Keratinocyte (primary cell): ENCODE measurements at regions not wholly inside any gene's neighbourhood (a gene's known extent, or its start where the extent isn't known, plus 50 kb on each side); places are given as distances from the start of the nearest gene placed in this dataset.
"Not testable (repeated sequence)": the region's sequence is repeated elsewhere in the genome, so short reads cannot be mapped to it uniquely, and the experiment has no call there.

Source experiments
- CTCF ChIP-seq, 3 experiments: IDR thresholded peaks in 1 of 3; conservative IDR thresholded peaks in 1 of 3; optimal IDR thresholded peaks in 1 of 3; 2 replicates in 2 of 3; 3 replicates in 1 of 3; pipeline versions ENCODE3 to v1.5.1; 2011; ENCODE audit warnings: low read length in 3 of 3, mild to moderate bottlenecking in 3 of 3, moderate library complexity in 2 of 3, control low read depth in 1 of 3, inconsistent platforms in 1 of 3; ENCODE audit not compliant: insufficient read depth in 2 of 3; ENCODE audit errors: extremely low read depth in 1 of 3
- EZH2 ChIP-seq: IDR thresholded peaks from one replicate; pipeline ENCODE4 v1.6.1; 2012; ENCODE audit warnings: inconsistent platforms, mild to moderate bottlenecking, low read length, moderate library complexity

GRCh38 chr2:31757351-31757750 is 176.6 kb upstream of the SRD5A2 start:
- TF ChIP-seq CTCF (optimal IDR thresholded peaks at IDR 0.05 in 1 of 3, IDR thresholded peaks at IDR 0.05 in 1 of 3, conservative IDR thresholded peaks at IDR 0.05 in 1 of 3; ENCODE audit: extremely low read depth in 1 of 3, insufficient read depth in 2 of 3, low read length in 3 of 3); EZH2: not testable (repeated sequence)
